Stimulated activated naive CD8-positive, alpha-beta T cell treated with anti-CD3 and anti-CD28 coated beads, Interleukin-15, Interleukin-2, amounts not matched to agents 100 U/mL and 50 U/mL, for 24 hours (primary cell): ENCODE measurements at regions not wholly inside any gene's neighbourhood (a gene's known extent, or its start where the extent isn't known, plus 50 kb on each side); places are given as distances from the start of the nearest gene placed in this dataset.
"Not testable (repeated sequence)": the region's sequence is repeated elsewhere in the genome, so short reads cannot be mapped to it uniquely, and the experiment has no call there.

Source experiments
- ATAC-seq: fragments of 150-1000 bp; cut with Tn5 transposase; one replicate; pipeline ENCODE4 v1.10.0; 2021
- DNase-seq: peaks from one replicate; pipeline ENCODE4 v3.0.0; 2021

DNA sequence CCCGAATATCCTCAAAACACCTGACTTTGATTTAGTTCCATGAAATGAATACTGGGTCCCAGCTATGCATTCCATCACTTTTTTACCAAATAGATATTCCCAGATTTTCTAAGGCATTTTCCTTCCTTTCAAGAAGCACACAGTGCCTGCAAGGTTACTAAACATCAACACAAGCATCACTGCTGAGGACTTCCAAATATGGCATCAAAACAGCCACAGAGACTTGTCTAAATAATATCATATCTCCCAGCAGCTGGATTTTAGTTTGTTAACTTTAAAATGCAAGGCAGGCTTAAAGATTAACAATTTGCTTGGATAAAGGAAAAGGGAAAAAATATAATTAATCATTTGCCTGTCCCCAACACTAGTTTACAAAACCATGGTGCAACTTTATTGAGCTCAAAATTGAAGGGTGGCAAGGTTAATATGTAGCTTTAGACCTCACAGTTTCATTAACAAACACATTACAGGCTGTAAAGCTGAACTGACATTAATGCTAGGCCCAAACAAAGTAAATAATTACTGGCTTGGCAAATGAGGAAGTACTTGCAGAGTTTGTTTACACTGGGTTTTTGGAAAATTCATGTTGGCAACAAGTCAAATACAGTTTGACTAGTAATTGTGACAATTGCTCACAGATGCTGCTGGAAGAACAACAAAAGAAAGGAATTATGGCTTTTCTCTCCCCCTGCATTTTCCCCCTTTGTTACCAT is 401.7 kb upstream of the CDIN1 start:
- DNase-seq (no peak), ATAC-seq (no peak)

- ATAC-seq (no peak), DNase-seq (no peak)
Measured at GRCh38 chr15:36178303-36178633, 401.2 kb upstream of the CDIN1 start.

DNA sequence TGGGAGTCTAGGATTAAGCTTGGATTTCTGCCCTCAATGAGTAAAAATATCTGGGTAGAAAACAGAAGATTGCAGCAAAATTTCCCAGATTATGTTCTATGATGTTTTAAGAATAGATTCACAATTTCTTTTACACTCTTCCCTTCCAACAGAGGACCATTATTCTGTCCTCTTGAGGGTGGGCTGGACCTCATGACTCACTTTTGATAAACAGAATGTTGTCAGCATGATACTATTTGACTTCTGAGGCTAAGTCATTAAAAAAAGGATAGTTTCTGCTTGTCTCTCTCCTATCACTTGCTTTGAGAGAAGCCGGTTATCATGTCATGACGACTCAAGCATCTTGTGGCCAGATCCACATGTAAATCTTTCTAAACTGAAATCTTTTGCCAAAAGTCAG is 396.2 kb upstream of the CDIN1 start:
- ATAC-seq (no peak), DNase-seq (no peak)

- ATAC-seq = no peak
- no peak for DNase-seq
Measured at GRCh38 chr15:36185438-36185837, 394.0 kb upstream of the CDIN1 start.

- no peak for DNase-seq
- no peak for ATAC-seq
Measured at GRCh38 chr15:36185845-36186244, 393.6 kb upstream of the CDIN1 start.

GRCh38 chr15:36186376-36186775 is 393.1 kb upstream of the CDIN1 start:
- ATAC-seq (no peak), DNase-seq (no peak)

- DNase-seq (no peak), ATAC-seq (no peak)
Measured at GRCh38 chr15:36191459-36191858, 388.0 kb upstream of the CDIN1 start.

DNA sequence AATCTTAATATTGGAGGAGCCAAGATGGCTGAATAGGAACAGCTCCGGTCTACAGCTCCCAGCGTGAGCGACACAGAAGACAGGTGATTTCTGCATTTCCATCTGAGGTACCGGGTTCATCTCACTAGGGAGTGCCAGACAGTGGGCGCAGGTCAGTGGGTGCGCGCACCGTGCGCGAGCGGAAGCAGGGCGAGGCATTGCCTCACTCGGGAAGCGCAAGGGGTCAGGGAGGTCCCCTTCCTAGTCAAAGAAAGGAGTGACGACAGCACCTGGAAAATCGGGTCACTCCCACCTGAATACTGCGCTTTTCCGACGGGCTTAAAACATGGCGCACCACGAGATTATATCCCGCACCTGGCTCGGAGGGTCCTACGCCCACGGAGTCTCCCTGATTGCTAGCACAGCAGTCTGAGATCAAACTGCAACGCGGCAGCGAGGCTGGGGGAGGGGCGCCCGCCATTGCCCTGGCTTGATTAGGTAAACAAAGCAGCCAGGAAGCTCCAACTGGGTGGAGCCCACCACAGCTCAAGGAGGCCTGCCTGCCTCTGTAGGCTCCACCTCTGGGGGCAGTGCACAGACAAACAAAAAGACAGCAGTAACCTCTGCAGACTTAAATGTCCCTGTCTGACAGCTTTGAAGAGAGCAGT is 383.9 kb upstream of the CDIN1 start:
- DNase-seq, ATAC-seq: not testable (repeated sequence)

- DNase-seq = no peak
- no peak for ATAC-seq
Measured at GRCh38 chr15:36208868-36209582, 370.4 kb upstream of the CDIN1 start.

GRCh38 chr15:36210426-36210825 is 369.0 kb upstream of the CDIN1 start:
- ATAC-seq (no peak), DNase-seq (no peak)

GRCh38 chr15:36218322-36218721 is 361.1 kb upstream of the CDIN1 start:
- no peak for DNase-seq
- no peak for ATAC-seq

GRCh38 chr15:36218991-36219390 is 360.4 kb upstream of the CDIN1 start:
- DNase-seq = no peak
- no peak for ATAC-seq

- DNase-seq (no peak), ATAC-seq (no peak)
Measured at GRCh38 chr15:36221992-36222391, 357.4 kb upstream of the CDIN1 start.

GRCh38 chr15:36230776-36231175 is 348.6 kb upstream of the CDIN1 start:
- DNase-seq (no peak), ATAC-seq (no peak)

DNA sequence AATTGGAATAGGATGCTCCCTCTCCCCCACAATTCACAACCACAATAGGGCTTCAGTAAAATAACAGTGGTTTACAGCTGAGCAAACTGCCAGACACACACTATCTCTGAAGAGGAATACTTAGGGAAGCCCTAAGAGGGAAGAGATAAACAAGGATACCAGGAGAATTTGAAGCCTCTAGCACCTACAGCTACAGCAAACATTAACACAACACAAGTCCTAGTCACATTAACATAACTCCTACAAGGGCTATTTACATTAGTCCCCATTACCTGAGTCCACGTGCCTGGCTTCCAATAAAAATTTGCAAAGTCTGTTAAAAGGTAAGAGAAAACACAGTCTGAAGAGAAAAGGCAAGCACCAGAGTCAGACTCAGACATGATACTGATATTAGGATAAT is 346.9 kb upstream of the CDIN1 start:
- no peak for DNase-seq
- ATAC-seq = no peak

DNA sequence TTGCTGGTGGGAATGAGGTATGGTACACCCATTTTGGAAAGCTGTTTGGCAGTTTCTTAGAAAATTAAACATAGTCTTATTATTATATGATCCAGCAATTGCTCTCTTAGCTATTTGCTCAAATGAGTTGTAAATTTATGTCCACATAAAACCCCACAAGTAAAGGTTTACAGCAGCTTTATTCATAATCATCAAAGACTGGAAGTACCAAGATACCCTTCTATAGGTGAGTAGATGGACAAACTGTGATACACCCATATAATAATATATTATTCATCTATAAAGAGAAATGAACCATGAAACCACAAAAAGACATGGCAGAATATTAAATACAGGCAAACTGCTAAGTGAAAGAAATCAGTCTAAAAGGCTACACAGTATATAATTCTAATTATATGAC is 344.7 kb upstream of the CDIN1 start:
- DNase-seq (no peak), ATAC-seq (no peak)

- no peak for DNase-seq
- no peak for ATAC-seq
Measured at GRCh38 chr15:36235173-36235572, 344.3 kb upstream of the CDIN1 start.

DNA sequence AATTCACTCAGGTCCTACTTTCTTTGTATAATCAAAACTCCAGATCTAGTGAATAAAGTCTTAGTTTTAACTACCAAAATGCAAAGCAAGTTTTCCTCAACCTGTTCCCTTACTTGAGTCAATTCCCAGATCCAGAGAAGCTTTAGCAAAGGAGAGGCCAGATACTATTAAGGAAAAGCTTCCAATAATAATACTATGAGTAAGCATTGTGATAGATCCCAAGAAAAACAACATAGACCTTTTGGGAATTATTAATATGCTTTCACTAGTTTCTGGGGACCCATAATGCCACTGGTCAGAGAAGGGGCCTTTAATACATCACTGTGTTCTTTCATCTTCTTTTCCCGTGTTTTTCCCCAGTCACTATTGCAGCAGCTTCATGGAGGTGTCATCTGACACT is 339.9 kb upstream of the CDIN1 start:
- no peak for ATAC-seq

DNA sequence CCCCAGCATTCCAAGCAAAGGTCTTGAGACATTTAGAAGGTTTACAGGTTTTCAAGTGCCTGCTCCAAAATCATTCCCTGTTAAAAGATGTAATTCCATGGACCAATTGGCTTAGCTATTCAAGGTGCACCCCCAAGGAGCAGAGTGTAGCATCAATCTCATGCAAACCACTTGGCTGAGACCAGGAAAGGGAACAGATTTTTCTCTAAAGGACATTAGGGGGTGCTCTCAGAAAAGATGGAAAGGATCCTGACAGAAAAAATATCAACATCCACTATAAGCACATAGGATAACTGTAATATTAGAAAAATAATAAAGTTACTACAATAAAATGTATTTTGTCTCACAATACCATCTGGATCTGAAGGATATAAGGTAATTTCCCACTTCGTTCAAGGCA is 328.0 kb upstream of the CDIN1 start:
- ATAC-seq (no peak), DNase-seq (no peak)

More for the DNA sequence above, 339.9 kb upstream of the CDIN1 start:
- DNase-seq = no peak

- ATAC-seq (no peak), DNase-seq (no peak)
Measured at GRCh38 chr15:36252146-36252711, 327.2 kb upstream of the CDIN1 start.

DNA sequence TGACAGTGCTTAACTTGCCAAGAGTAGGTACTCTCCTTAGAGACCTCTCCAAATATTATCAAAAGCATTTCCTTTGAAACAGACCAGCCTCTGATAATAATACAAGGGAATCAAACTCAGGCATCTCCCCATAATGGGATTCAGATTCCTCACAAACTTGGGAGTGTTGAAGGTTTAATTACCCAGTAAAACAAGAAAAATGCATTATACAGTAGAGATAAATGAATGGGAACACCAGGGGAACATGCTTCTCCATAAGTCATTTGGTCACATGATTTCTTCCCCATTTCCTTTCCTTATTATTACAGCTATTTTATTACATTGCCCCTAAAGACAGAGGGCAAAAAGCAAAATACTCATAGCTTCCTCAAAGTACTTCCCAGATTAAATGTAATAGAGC is 325.0 kb upstream of the CDIN1 start:
- DNase-seq (no peak), ATAC-seq (no peak)

DNA sequence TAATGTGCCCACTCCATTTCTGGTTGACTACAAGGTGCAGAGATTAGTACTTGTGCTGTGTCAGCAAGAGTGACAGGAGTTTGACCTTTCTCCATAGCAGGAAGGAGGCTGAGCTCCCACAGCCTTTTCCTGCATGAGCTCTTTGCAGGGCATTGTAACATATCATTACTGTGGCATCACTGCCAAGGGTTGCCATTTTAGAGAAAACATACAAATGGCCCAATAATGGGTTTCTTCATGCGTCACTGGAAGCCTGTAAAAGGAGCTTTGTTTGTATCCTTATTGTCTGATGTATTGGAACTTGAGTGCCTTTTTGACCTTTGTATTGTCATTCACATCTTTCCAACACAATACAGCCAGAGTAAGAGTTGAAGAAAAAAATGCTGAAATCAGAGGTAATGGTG is 323.0 kb upstream of the CDIN1 start:
- ATAC-seq = no peak
- DNase-seq = no peak

DNA sequence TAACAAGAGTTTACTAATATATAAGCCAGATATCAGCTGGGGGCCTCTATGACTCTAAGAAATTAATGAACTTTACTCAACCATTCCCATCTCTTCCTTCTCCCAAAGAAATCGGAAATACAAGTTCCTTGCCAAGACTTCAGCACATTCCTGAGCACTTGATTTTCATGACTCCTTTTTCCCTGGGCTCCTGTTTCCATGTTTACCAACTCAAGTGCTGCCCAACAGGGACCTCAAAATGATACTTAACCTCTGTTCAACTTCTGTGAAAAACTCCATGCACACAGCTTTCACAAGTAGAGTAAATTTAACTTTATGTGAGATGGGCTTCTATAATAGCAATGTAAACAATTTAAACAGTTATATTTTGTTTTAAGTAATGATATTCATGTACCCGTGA is 315.8 kb upstream of the CDIN1 start:
- ATAC-seq (no peak), DNase-seq (no peak)
